CMK (cell line): ENCODE measurements at regions not wholly inside any gene's neighbourhood (a gene's known extent, or its start where the extent isn't known, plus 50 kb on each side); places are given as distances from the start of the nearest gene placed in this dataset.
"Not testable (repeated sequence)": the region's sequence is repeated elsewhere in the genome, so short reads cannot be mapped to it uniquely, and the experiment has no call there.

Experiments
- DNase-seq: peaks from one replicate; pipeline ENCODE4 v3.0.0-alpha.2; 2010; ENCODE audit warnings: low read depth

GRCh38 chr14:58730792-58731464 is 93.2 kb downstream of the DACT1 start:
- DNase-seq = no peak

- no peak for DNase-seq
Measured at GRCh38 chr14:58731465-58732293, 93.9 kb downstream of the DACT1 start.

GRCh38 chr14:58732387-58732786 is 94.6 kb downstream of the DACT1 start:
- DNase-seq = no peak

GRCh38 chr14:58733451-58734208 is 95.9 kb downstream of the DACT1 start:
- DNase-seq = no peak

- DNase-seq = no peak
Measured at GRCh38 chr14:58735596-58735995, 97.8 kb downstream of the DACT1 start.

- DNase-seq = no peak
Measured at GRCh38 chr14:58736606-58737005, 98.8 kb downstream of the DACT1 start.

- no peak for DNase-seq
Measured at GRCh38 chr14:58737511-58737910, 99.7 kb downstream of the DACT1 start.

GRCh38 chr14:58738189-58738836 is 100.6 kb downstream of the DACT1 start:
- DNase-seq = no peak

GRCh38 chr14:58738876-58739275 is 101.1 kb downstream of the DACT1 start:
- no peak for DNase-seq

- DNase-seq = no peak
Measured at GRCh38 chr14:58739674-58740073, 101.9 kb downstream of the DACT1 start.

- DNase-seq = no peak
Measured at GRCh38 chr14:58740379-58740935, 102.7 kb downstream of the DACT1 start.

- DNase-seq = no peak
Measured at GRCh38 chr14:58744801-58745394, 107.1 kb downstream of the DACT1 start.

GRCh38 chr14:58746261-58746660 is 108.5 kb downstream of the DACT1 start:
- no peak for DNase-seq

- no peak for DNase-seq
Measured at GRCh38 chr14:58746701-58747100, 108.9 kb downstream of the DACT1 start.

GRCh38 chr14:58747181-58747580 is 109.4 kb downstream of the DACT1 start:
- no peak for DNase-seq

- DNase-seq = not testable (repeated sequence)
Measured at GRCh38 chr14:58748251-58748650, 110.5 kb downstream of the DACT1 start.

GRCh38 chr14:58749066-58749669 is 111.4 kb downstream of the DACT1 start:
- DNase-seq = no peak

- no peak for DNase-seq
Measured at GRCh38 chr14:58750321-58751269, 112.8 kb downstream of the DACT1 start.

GRCh38 chr14:58751788-58752187 is 114.0 kb downstream of the DACT1 start:
- no peak for DNase-seq

GRCh38 chr14:58752289-58752688 is 114.5 kb downstream of the DACT1 start:
- no peak for DNase-seq
